ENCODE measurements at regions not wholly inside any gene's neighbourhood (a gene's known extent, or its start where the extent isn't known, plus 50 kb on each side); places are given as distances from the start of the nearest gene placed in this dataset.

DNA sequence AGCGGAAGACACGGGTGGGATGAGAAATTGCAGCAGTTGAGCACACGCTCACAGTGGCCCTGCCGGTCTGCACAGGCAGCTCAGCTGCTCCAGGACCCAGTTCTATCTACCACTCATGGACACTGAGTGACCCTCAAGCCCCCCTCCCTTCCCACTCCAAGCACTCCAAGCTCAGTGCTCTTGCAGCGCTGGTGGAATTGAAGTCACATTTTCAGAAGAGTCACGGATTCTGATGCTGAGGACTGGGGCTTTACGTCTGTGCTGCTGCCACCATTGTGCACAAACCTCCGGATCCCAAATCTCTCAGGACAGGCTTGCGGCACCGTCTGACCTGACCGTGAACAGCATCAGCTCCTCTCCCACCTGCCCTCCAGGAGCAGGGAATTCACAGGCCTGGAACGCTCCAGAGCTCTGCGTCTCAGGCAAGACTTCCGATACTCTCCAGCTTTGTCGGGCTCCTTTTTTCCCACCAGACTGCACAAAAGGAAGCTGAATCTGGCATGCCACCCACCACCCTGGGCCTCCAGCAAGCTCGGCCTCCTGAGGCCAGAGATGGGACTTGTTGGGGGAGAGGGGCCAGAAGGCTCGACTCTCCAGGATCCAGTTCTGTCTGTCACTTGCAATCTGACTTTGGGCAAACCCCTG is 213.1 kb upstream of the RTL1 start:
- TF ChIP-seq, protein P1, sequence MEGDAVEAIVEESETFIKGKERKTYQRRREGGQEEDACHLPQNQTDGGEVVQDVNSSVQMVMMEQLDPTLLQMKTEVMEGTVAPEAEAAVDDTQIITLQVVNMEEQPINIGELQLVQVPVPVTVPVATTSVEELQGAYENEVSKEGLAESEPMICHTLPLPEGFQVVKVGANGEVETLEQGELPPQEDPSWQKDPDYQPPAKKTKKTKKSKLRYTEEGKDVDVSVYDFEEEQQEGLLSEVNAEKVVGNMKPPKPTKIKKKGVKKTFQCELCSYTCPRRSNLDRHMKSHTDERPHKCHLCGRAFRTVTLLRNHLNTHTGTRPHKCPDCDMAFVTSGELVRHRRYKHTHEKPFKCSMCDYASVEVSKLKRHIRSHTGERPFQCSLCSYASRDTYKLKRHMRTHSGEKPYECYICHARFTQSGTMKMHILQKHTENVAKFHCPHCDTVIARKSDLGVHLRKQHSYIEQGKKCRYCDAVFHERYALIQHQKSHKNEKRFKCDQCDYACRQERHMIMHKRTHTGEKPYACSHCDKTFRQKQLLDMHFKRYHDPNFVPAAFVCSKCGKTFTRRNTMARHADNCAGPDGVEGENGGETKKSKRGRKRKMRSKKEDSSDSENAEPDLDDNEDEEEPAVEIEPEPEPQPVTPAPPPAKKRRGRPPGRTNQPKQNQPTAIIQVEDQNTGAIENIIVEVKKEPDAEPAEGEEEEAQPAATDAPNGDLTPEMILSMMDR (IDR thresholded peaks at IDR 0.05; ENCODE audit: low read length), result no peak
- TF ChIP-seq EZH2 (optimal IDR thresholded peaks at IDR 0.05; ENCODE audit: low read depth, low read length), result no peak

Measured in MM.1S (cell line).